HG03095 (cell line): ENCODE measurements at regions not wholly inside any gene's neighbourhood (a gene's known extent, or its start where the extent isn't known, plus 50 kb on each side); places are given as distances from the start of the nearest gene placed in this dataset.
"Not testable (repeated sequence)": the region's sequence is repeated elsewhere in the genome, so short reads cannot be mapped to it uniquely, and the experiment has no call there.

ENCODE experiments used
- ATAC-seq: cut with Tn5 transposase; IDR thresholded peaks from one replicate; pipeline ENCODE4 v1.9.1; 2021; ENCODE audit warnings: moderate library complexity; ENCODE audit not compliant: unreplicated experiment

DNA sequence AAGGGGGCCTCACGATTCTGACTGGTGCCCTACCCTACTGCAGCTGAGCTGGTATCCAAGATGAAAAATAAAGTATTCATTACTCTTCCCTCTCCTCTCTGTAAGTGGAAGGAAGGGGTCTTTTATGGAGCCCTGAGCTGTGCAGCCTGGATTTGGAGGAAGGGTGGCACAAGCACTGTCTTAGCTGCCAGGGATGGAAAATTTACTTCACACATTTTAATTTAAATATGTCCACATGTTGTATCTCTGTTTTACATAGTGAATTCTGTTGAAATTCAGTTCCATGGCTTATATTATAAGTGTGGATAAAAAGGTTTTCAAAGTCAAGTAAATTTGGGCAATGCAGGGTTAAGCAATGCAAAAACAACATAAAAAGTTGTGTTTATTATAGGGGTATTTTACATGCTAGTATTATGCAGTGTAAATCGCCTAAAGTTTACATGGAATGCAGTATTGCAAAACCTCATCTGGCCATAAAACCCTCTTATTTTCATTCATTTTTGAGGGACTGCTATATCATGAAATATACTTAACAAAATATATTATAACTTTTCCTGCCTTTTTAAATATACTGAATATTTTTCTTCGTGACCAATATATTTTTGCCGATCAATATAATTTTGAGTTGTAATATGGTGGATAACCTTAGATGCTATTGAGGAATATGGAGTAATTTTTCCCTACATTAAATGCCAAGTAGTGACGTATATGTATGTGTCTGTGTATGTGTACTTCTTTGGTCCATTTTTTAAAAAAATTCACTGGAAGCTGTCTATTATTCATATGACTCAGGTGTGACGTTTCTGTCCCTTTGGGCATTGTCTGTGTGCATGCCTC lies 333.9 kb upstream of the CYRIA start:
- no peak for ATAC-seq

- no peak for ATAC-seq
Measured at GRCh38 chr2:16978301-16978700, 312.7 kb upstream of the CYRIA start.

- ATAC-seq, result no peak
Measured at GRCh38 chr2:16974688-16975087, 309.1 kb upstream of the CYRIA start.

DNA sequence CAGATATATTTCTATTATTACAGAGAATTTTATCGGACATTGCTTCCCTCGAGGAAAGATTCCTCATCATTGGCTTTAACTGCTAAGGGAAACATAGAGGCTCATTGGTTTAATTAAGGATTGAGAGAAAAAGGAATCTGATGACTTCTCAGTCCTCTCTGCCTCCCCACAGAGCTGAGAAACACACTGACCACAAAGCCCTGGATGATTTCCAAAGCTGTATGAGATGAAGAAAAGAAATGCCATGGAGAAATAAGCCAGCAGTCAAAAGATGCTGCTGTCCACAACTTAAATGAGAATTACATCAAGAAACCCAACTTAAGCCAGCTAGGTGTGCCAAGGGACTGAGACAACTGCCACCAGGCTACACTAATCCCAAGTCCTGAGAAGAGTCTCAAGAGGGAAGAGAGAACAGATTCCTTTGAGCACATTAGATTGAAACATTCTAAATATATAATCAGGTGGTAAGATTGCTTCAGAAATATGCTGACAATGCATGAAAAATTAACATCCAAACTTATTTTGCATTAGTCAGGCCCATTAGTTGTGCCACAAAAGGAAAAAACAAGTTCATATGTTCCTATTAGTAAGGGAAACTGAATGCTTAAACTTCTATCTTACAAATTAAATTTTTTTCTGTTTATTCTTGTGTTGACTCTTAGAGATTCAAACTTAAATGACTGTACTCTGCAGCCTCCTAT lies 308.1 kb upstream of the CYRIA start:
- ATAC-seq, result no peak

GRCh38 chr2:16972276-16972675 lies 306.6 kb upstream of the CYRIA start:
- ATAC-seq, result no peak

DNA sequence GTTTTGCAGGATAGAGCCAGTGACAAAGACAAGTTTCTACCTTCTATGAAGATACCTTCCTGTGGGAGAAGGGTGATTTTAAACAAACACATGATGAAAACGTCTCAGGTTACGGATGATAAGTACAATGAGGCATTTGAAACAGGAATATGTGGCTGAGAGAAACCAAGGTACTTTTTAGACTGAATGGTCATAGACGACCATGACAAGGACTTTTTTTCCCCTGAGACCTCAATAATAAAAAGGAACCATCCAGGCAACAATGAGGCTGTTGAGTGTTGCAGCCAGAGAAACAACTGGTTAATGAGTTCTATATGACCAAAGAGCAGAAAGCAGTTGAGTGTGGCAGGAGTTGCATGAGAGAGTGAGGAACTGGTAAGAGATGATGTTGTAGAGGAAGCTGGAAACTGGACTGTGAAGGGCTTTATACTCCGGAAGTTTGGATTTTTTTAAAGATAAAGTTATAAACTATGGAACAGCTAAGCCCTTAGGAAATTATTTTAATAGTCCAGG lies 306.1 kb upstream of the CYRIA start:
- ATAC-seq, result no peak

DNA sequence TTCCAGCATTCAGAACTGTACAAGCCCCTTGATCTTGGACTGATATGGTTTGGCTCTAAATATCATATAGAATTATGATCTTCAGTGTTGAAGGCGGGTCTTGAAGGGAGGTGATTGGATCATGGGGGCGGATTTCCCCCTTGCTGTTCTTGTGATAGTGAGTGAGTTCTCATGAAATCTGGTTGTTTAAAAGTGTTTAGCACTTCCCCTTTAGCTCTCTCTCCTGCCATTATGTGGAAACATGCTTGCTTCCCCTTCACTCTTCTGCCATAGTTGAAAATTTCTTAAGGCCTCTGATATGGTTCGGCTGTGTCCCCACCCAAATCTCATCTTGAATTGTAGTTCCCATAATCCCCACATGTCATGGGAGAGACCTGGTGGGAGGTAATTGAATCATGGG lies 305.3 kb upstream of the CYRIA start:
- not testable (repeated sequence) for ATAC-seq

- ATAC-seq, result no peak
Measured at GRCh38 chr2:16962505-16962904, 296.9 kb upstream of the CYRIA start.

- no peak for ATAC-seq
Measured at GRCh38 chr2:16960579-16960978, 294.9 kb upstream of the CYRIA start.

- no peak for ATAC-seq
Measured at GRCh38 chr2:16958266-16958665, 292.6 kb upstream of the CYRIA start.

DNA sequence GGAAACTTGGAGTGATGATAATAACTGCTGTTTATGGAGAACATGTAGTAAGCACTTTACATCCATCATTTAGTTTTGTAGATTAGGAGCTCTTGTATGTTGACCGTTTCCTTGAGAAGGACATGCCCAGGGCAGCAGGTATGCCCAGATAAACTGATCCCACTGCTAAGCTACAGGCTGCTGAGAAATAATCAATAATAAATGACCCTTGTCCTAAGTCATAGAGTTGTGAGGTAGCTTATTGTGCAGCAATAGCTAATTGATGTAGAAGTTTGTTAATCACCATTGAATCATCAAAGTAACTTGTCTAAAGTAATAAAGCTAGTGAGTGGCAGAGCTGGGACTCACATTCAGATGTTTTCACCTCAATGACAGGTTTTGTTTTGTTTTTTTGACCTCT lies 287.2 kb upstream of the CYRIA start:
- ATAC-seq, result no peak

DNA sequence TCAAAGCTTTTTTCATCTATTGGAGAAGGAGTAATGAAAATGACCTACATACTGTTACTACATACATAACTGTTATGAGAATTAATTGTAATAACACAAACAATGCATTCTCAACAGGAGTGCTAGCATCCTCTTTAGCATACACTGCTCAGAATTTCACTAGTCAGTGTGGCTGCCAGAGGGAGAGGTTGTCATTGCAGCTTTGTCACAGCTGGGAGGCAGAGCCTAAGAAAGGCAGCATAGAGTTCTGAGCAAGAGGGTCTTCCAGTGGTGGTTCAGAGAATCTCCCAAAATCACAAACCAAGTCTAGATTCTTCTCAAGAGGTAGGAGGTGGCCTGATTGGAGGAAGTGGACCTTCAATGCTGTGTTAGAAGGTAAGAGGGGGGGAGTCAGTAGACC lies 286.7 kb upstream of the CYRIA start:
- ATAC-seq, result no peak

- ATAC-seq, result no peak
Measured at GRCh38 chr2:16950436-16950835, 284.8 kb upstream of the CYRIA start.

- no peak for ATAC-seq
Measured at GRCh38 chr2:16948710-16949109, 283.1 kb upstream of the CYRIA start.

- ATAC-seq, result no peak
Measured at GRCh38 chr2:16948053-16948452, 282.4 kb upstream of the CYRIA start.

- no peak for ATAC-seq
Measured at GRCh38 chr2:16943279-16943958, 277.8 kb upstream of the CYRIA start.

- no peak for ATAC-seq
Measured at GRCh38 chr2:16940214-16940613, 274.6 kb upstream of the CYRIA start.

- no peak for ATAC-seq
Measured at GRCh38 chr2:16939771-16940170, 274.1 kb upstream of the CYRIA start.

DNA sequence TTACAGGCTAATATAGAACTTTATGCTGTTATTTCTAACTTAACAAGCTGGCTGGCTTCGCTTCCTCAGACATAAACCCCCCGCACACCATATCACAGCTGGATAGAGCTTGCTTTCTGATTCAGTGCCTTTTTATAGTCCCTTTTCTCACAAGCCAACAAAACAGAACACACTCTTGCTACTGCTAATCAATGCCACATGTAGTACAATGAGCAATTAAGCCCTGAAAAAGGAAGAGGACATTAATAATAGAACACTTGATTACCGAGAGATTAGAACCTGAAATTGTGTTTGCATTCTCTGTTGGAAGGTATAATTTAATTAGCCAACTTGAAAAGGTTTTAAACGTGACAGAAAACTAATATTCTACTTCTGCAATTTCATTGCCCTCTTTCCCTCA lies 267.7 kb upstream of the CYRIA start:
- no peak for ATAC-seq

GRCh38 chr2:16932826-16933225 lies 267.2 kb upstream of the CYRIA start:
- ATAC-seq, result no peak

DNA sequence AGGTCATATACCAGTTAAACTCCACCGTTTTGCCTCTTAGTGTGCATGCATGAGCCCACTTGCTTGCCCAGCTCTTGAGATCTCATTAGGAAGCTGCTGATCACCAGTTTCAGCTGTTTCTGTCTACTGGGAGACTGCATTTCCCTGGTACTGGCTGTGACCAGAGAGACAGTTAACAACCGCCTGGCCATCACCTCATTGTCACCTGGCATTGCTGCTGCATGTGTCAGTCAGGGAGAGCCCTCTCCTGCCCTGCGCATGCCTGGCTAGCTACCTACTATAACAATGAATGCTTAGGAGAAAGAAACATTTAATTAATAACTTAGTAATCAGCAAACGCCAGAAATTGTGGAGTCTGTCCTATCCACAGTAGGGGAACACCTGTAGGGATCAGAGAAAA lies 265.8 kb upstream of the CYRIA start:
- ATAC-seq, result no peak

GRCh38 chr2:16927398-16927797 lies 261.8 kb upstream of the CYRIA start:
- no peak for ATAC-seq
